Neural cell (in vitro differentiated cells): ENCODE measurements at regions not wholly inside any gene's neighbourhood (a gene's known extent, or its start where the extent isn't known, plus 50 kb on each side); places are given as distances from the start of the nearest gene placed in this dataset.

Experiments
- H2AFZ ChIP-seq: fragments of 200-600, 300-800 bp; sonication (generic), shearing (Covaris generic); 2 replicates; pipeline ENCODE4 v1.6.0; 2014; ENCODE audit warnings: low read depth, mild to moderate bottlenecking, antibody characterized with exemption, low read length, moderate library complexity
- H3F3A ChIP-seq: fragments of 200-600 bp; shearing (Covaris generic); 2 replicates; pipeline ENCODE4 v1.6.1; 2016; ENCODE audit warnings: mild to moderate bottlenecking, moderate library complexity, mixed read lengths, antibody characterized with exemption, low read length; ENCODE audit not compliant: insufficient read depth, poor library complexity, severe bottlenecking
- H3K27ac ChIP-seq: fragments of 200-600, 300-800 bp; sonication (generic), shearing (Covaris generic); 2 replicates; pipeline ENCODE4 v1.5.1; 2014; ENCODE audit warnings: mild to moderate bottlenecking, low read length, moderate library complexity
- H3K27me3 ChIP-seq: fragments of 300-800, 200-600 bp; sonication (generic), shearing (Covaris generic); 2 replicates; pipeline ENCODE4 v1.6.0; 2014; ENCODE audit warnings: mild to moderate bottlenecking, low read depth, low read length, moderate library complexity; ENCODE audit not compliant: insufficient read depth
- H3K36me3 ChIP-seq: fragments of 300-800, 200-600 bp; sonication (generic), shearing (Covaris generic); 2 replicates; pipeline ENCODE4 v1.5.1; 2014; ENCODE audit warnings: mild to moderate bottlenecking, antibody characterized with exemption, low read length, moderate library complexity; ENCODE audit not compliant: insufficient read depth
- H3K4me2 ChIP-seq: fragments of 300-800, 200-600 bp; sonication (generic), shearing (Covaris generic); 2 replicates; pipeline ENCODE4 v1.6.0; 2014; ENCODE audit warnings: mild to moderate bottlenecking, low read length
- H3K4me3 ChIP-seq: fragments of 300-800, 200-600 bp; sonication (generic), shearing (Covaris generic); 2 replicates; pipeline ENCODE4 v1.5.1; 2014; ENCODE audit warnings: mild to moderate bottlenecking, low read length, moderate library complexity
- H3K79me2 ChIP-seq: fragments of 200-600 bp; shearing (Covaris generic); replicated peaks from 2 replicates; pipeline ENCODE4 v1.6.0; 2014; ENCODE audit warnings: mild to moderate bottlenecking, low read length, moderate library complexity; ENCODE audit not compliant: insufficient read depth
- H3K9ac ChIP-seq: fragments of 300-800, 200-600 bp; sonication (generic), shearing (Covaris generic); 2 replicates; pipeline ENCODE4 v1.6.1; 2016; ENCODE audit warnings: mild to moderate bottlenecking, low read length, mixed read lengths
- H3K9me2 ChIP-seq: fragments of 200-600 bp; shearing (Covaris generic); 2 replicates; pipeline ENCODE4 v1.6.1; 2016; ENCODE audit warnings: mild to moderate bottlenecking, low read length, mixed read lengths; ENCODE audit not compliant: insufficient read depth
- H3K9me3 ChIP-seq: fragments of 200-600, 300-800 bp; sonication (generic), shearing (Covaris generic); 2 replicates; pipeline ENCODE4 v1.6.1; 2016; ENCODE audit warnings: mild to moderate bottlenecking, mixed run types, low read length, moderate library complexity, mixed read lengths
- H4K20me1 ChIP-seq: fragments of 200-600 bp; shearing (Covaris generic); 2 replicates; pipeline ENCODE4 v1.6.1; 2016; ENCODE audit warnings: mild to moderate bottlenecking, mixed run types; ENCODE audit not compliant: insufficient read depth
- CTCF ChIP-seq: fragments of 450-650 bp; IDR thresholded peaks from 2 replicates; pipeline ENCODE4 v1.5.1; 2014; ENCODE audit warnings: antibody characterized with exemption, mild to moderate bottlenecking, moderate library complexity; ENCODE audit not compliant: poor library complexity, severe bottlenecking
- RAD21 ChIP-seq: fragments of 450-650 bp; conservative IDR thresholded peaks from 2 replicates; pipeline ENCODE4 v1.6.1; 2014; ENCODE audit warnings: antibody characterized with exemption, mild to moderate bottlenecking, moderate library complexity
- REST ChIP-seq: IDR thresholded peaks from 2 replicates; pipeline ENCODE4 v1.6.1; 2012; ENCODE audit warnings: borderline replicate concordance
- small RNA-seq, 3 experiments: library from RNA; depleted of rRNA; stranded (forward); fragments of <200 nt; gene quantifications; one replicate each; pipeline ENCODE3, GENCODE V24; 2012

GRCh38 chr3:76986876-76987474 is 52.9 kb upstream of the ROBO2 start:
- TF ChIP-seq REST (no peak), CTCF (no peak), RAD21 (no peak)
- H3F3A ChIP-seq, result no peaks in the 10 kb centered on the region

More at GRCh38 chr3:76986876-76987474, 52.9 kb upstream of the ROBO2 start:
- no peak overlapping the region for H3K9ac ChIP-seq
- no peak overlapping the region for H3K4me3 ChIP-seq
- H3K27me3 ChIP-seq, result no peaks in the 10 kb centered on the region
- no peaks in the 10 kb centered on the region for H4K20me1 ChIP-seq
- H3K9me2 ChIP-seq, result no peaks in the 10 kb centered on the region
- H3K27ac ChIP-seq, result no peak overlapping the region
- H3K36me3 ChIP-seq, result no peaks in the 10 kb centered on the region
- H2AFZ ChIP-seq, result no peak overlapping the region
- no peaks in the 10 kb centered on the region for H3K79me2 ChIP-seq
- H3K4me2 ChIP-seq, result no peak overlapping the region
- no peaks in the 10 kb centered on the region for H3K9me3 ChIP-seq

Small RNAs in the stretch of these regions (small RNA-seq; reads per million reads assigned to genes)
- 0 to 1.2 (median 0) reads per million in 3 experiments for gene RF00019
